ENCODE measurements at regions not wholly inside any gene's neighbourhood (a gene's known extent, or its start where the extent isn't known, plus 50 kb on each side); places are given as distances from the start of the nearest gene placed in this dataset.

- no peak for TF ChIP-seq USF2 (IDR thresholded peaks at IDR 0.05; ENCODE audit: low read length)
- no peak for TF ChIP-seq CTBP2 (IDR thresholded peaks at IDR 0.05; ENCODE audit: borderline replicate concordance, insufficient read depth, insufficient read length, low read length)
These were observed 326.4 kb downstream of the SLITRK2 start (continued) for GRCh38 chrX:146144039-146144438.
